ENCODE measurements at regions not wholly inside any gene's neighbourhood (a gene's known extent, or its start where the extent isn't known, plus 50 kb on each side); places are given as distances from the start of the nearest gene placed in this dataset.

DNA sequence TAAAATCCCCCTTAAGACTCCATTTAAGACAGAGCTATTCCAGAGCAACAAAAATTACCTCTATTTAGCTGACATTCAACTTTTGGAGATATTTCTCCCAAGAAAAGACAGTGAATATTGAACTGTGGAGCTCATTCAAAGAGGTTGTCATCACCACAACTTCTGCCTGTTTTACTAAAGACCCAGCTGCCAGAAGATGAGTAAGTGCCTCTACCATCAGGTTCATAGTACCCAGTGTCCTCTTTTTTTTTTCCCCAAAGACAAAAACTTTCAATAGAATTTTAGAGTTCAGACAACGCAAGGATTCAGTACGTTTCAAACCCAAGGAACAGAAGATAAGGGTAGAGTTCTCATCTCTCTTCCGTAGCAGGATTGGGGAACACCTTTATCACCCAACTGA, 461.3 kb downstream of the BCAT1 start:
- Histone ChIP-seq H3K4me3 (no peak overlapping the region), H3K4me2 (no peak overlapping the region), H3K4me1 (no peaks in the 10 kb centered on the region), H3K27ac (no peak overlapping the region), H3K9me3 (no peaks in the 10 kb centered on the region)
- DNase-seq (ENCODE audit: low read depth in 1 of 2, low spot score in 1 of 2) (no peak), FAIRE-seq (no peak), ATAC-seq (no peak)
- TF ChIP-seq POLR2AphosphoS2 (conservative IDR thresholded peaks at IDR 0.05; ENCODE audit: low read length) (no peak), HOXB13 (CRISPR knock-in tag; IDR thresholded peaks at IDR 0.05; ENCODE audit: low read depth) (no peak), TFCP2L1 (CRISPR knock-in tag; IDR thresholded peaks at IDR 0.05) (no peak), EHF (CRISPR knock-in tag; IDR thresholded peaks at IDR 0.05) (no peak), SREBF2 (IDR thresholded peaks at IDR 0.05) (no peak), ATOH8 (CRISPR knock-in tag; IDR thresholded peaks at IDR 0.05; ENCODE audit: low read depth) (no peak)
- TF ChIP-seq, protein P1, sequence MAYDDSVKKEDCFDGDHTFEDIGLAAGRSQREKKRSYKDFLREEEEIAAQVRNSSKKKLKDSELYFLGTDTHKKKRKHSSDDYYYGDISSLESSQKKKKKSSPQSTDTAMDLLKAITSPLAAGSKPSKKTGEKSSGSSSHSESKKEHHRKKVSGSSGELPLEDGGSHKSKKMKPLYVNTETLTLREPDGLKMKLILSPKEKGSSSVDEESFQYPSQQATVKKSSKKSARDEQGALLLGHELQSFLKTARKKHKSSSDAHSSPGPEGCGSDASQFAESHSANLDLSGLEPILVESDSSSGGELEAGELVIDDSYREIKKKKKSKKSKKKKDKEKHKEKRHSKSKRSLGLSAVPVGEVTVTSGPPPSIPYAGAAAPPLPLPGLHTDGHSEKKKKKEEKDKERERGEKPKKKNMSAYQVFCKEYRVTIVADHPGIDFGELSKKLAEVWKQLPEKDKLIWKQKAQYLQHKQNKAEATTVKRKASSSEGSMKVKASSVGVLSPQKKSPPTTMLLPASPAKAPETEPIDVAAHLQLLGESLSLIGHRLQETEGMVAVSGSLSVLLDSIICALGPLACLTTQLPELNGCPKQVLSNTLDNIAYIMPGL (CRISPR knock-in tag; IDR thresholded peaks at IDR 0.05; ENCODE audit: borderline replicate concordance), result no peak
- ChIA-PET POLR2A (no interaction called here), CTCF (interaction anchor here (0.8 kb wide), 1 partner anchor 25 kb away, joined by 3 read pairs; no protein-coding TSS in a partner anchor)
- WGBS (ENCODE audit: missing lambda C conversion rate), result 5% methylated on average over 3 of the region's 3 CpGs

GRCh38 chr12:24483732-24484131, 465.2 kb downstream of the BCAT1 start:
- TF ChIP-seq HDAC2 (IDR thresholded peaks at IDR 0.05) (no peak), MAFK (IDR thresholded peaks at IDR 0.05; ENCODE audit: partially characterized antibody) (peak; percentile 42), HOXB5 (CRISPR knock-in tag; IDR thresholded peaks at IDR 0.05) (no peak), HEYL (CRISPR knock-in tag; IDR thresholded peaks at IDR 0.05) (no peak), POLR2A (IDR thresholded peaks at IDR 0.05; ENCODE audit: low read length) (no peak)
- TF ChIP-seq, protein P2, sequence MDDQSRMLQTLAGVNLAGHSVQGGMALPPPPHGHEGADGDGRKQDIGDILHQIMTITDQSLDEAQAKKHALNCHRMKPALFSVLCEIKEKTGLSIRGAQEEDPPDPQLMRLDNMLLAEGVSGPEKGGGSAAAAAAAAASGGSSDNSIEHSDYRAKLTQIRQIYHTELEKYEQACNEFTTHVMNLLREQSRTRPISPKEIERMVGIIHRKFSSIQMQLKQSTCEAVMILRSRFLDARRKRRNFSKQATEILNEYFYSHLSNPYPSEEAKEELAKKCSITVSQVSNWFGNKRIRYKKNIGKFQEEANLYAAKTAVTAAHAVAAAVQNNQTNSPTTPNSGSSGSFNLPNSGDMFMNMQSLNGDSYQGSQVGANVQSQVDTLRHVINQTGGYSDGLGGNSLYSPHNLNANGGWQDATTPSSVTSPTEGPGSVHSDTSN (IDR thresholded peaks at IDR 0.05), result no peak
- TF ChIP-seq, protein P3, sequence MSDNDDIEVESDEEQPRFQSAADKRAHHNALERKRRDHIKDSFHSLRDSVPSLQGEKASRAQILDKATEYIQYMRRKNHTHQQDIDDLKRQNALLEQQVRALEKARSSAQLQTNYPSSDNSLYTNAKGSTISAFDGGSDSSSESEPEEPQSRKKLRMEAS (IDR thresholded peaks at IDR 0.05), result no peak
- Histone ChIP-seq H3K4me1 (no peaks in the 10 kb centered on the region), H3K4me2 (no peak overlapping the region), H3K9me3 (no peaks in the 10 kb centered on the region), H3K4me3 (no peak overlapping the region), H3K27ac (no peak overlapping the region)
- DNase-seq (ENCODE audit: low read depth in 1 of 2, low spot score in 1 of 2) (no peak), FAIRE-seq (no peak), ATAC-seq (no peak)
- POLR2A ChIA-PET, result no interaction called here
- WGBS (ENCODE audit: missing lambda C conversion rate), result 2% methylated on average over 3 of the region's 3 CpGs
- CTCF ChIA-PET, result no interaction called here

GRCh38 chr12:24482882-24483604, 465.9 kb downstream of the BCAT1 start:
- POLR2A ChIA-PET, result no interaction called here
- 0% methylated on average over 3 of the region's 3 CpGs for WGBS (ENCODE audit: missing lambda C conversion rate)
- no peaks in the 10 kb centered on the region for H3K4me1 ChIP-seq

More at GRCh38 chr12:24482882-24483604, 465.9 kb downstream of the BCAT1 start:
- H3K9me3 ChIP-seq, result no peaks in the 10 kb centered on the region
- no peak overlapping the region for H3K27ac ChIP-seq
- ATAC-seq (no peak), FAIRE-seq (no peak), DNase-seq (ENCODE audit: low read depth in 1 of 2, low spot score in 1 of 2) (no peak)
- no peak overlapping the region for H3K4me3 ChIP-seq
- no peak overlapping the region for H3K4me2 ChIP-seq
- CTCF ChIA-PET, result no interaction called here
- TF ChIP-seq, protein P4, sequence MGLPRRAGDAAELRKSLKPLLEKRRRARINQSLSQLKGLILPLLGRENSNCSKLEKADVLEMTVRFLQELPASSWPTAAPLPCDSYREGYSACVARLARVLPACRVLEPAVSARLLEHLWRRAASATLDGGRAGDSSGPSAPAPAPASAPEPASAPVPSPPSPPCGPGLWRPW (IDR thresholded peaks at IDR 0.05), result no peak
- TF ChIP-seq EHMT2 (IDR thresholded peaks at IDR 0.05; ENCODE audit: low read depth), result no peak
- no peak for TF ChIP-seq FOSL2 (IDR thresholded peaks at IDR 0.05)
- no peak for TF ChIP-seq FOSL2 (CRISPR knock-in tag; IDR thresholded peaks at IDR 0.05)
- TF ChIP-seq MAZ (IDR thresholded peaks at IDR 0.05; ENCODE audit: borderline replicate concordance, low read depth, low read length), result no peak
- no peak for TF ChIP-seq NPAS2 (CRISPR knock-in tag; IDR thresholded peaks at IDR 0.05; ENCODE audit: borderline replicate concordance)
- TF ChIP-seq HOXB13 (CRISPR knock-in tag; IDR thresholded peaks at IDR 0.05; ENCODE audit: low read depth), result no peak
- no peak for TF ChIP-seq HOXB5 (CRISPR knock-in tag; IDR thresholded peaks at IDR 0.05)
- TF ChIP-seq USF2 (IDR thresholded peaks at IDR 0.05), result no peak
- no peak for TF ChIP-seq CBX8 (IDR thresholded peaks at IDR 0.05)
- TF ChIP-seq MAFK (IDR thresholded peaks at IDR 0.05; ENCODE audit: partially characterized antibody), result no peak
- no peak for TF ChIP-seq CEBPB (IDR thresholded peaks at IDR 0.05)
- no peak for TF ChIP-seq ZC3H11A (IDR thresholded peaks at IDR 0.05)
- TF ChIP-seq ZNF302 (CRISPR knock-in tag; IDR thresholded peaks at IDR 0.05), result no peak
